COLO668 (cell line): ENCODE measurements at regions not wholly inside any gene's neighbourhood (a gene's known extent, or its start where the extent isn't known, plus 50 kb on each side); places are given as distances from the start of the nearest gene placed in this dataset.
A peak's percentile ranks its signal among the peaks of the same experiment; 100 is the strongest.
"Not testable (repeated sequence)": the region's sequence is repeated elsewhere in the genome, so short reads cannot be mapped to it uniquely, and the experiment has no call there.

ENCODE experiments used
- DNase-seq: peaks from one replicate; lab custom pipeline; 2025; ENCODE audit not compliant: unreplicated experiment; lab: John Stamatoyannopoulos, UW

GRCh38 chr2:130251873-130252620 lies 53.8 kb upstream of the TUBA3E start:
- DNase-seq = no peak

GRCh38 chr2:130251535-130251872 lies 53.3 kb upstream of the TUBA3E start:
- peak; percentile 28 for DNase-seq

GRCh38 chr2:130248355-130248754 lies 50.1 kb upstream of the TUBA3E start:
- DNase-seq = not testable (repeated sequence)
